Neural crest cell (in vitro differentiated cells): ENCODE measurements at regions not wholly inside any gene's neighbourhood (a gene's known extent, or its start where the extent isn't known, plus 50 kb on each side); places are given as distances from the start of the nearest gene placed in this dataset.

Experiments used
- DNase-seq: peaks from one replicate; pipeline ENCODE4 v3.0.0; 2021; ENCODE audit warnings: low read depth, mixed read lengths, low spot score
- H3K27ac Mint-ChIP-seq: one replicate; pipeline ENCODE4 v1.8.0; 2021; ENCODE audit warnings: mild to moderate bottlenecking, mixed read lengths; ENCODE audit not compliant: unreplicated experiment
- H3K27me3 Mint-ChIP-seq: 2 replicates; pipeline ENCODE4 v1.8.0; 2021; ENCODE audit warnings: low read depth, mild to moderate bottlenecking, mixed read lengths
- H3K36me3 Mint-ChIP-seq: 2 replicates; pipeline ENCODE4 v1.8.0; 2021; ENCODE audit warnings: low read depth, mild to moderate bottlenecking, mixed read lengths
- H3K4me1 Mint-ChIP-seq: 2 replicates; pipeline ENCODE4 v1.8.0; 2021; ENCODE audit warnings: mixed read lengths
- H3K4me3 Mint-ChIP-seq: one replicate; pipeline ENCODE4 v1.8.0; 2021; ENCODE audit warnings: mild to moderate bottlenecking, mixed read lengths
- H3K9me3 Mint-ChIP-seq: 2 replicates; pipeline ENCODE4 v1.8.0; 2021; ENCODE audit warnings: mixed read lengths
- TF ChIP-seq, protein P1 (sequence below): fragments of 200-600 bp; sonication (generic); conservative IDR thresholded peaks from 2 replicates; pipeline ENCODE4 v1.5.0; 2021; ENCODE audit warnings: antibody characterized with exemption, mild to moderate bottlenecking

DNA sequence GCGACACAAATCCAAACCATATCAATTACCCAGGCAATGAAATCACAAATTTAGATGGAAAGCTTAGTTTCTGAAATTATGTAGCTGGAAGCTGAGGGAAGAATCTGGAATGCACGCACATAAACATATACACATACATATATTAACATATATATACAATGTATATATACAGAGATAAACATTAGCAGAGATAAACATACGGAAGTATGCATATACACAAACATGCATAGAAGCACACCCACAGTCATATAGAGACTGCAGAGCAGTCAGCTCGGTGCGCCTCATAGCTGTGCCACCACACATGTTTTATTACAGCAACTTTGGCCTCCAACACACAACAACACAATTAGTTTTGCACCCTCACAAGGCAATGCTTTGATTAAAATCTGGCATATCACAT, 288.1 kb downstream of the TEX29 start:
- Mint-ChIP-seq H3K9me3 (no peaks in the 10 kb centered on the region), H3K36me3 (no peaks in the 10 kb centered on the region), H3K4me1 (no peaks in the 10 kb centered on the region), H3K27me3 (no peaks in the 10 kb centered on the region), H3K4me3 (no peak overlapping the region), H3K27ac (no peak overlapping the region)
- TF ChIP-seq, protein P1, sequence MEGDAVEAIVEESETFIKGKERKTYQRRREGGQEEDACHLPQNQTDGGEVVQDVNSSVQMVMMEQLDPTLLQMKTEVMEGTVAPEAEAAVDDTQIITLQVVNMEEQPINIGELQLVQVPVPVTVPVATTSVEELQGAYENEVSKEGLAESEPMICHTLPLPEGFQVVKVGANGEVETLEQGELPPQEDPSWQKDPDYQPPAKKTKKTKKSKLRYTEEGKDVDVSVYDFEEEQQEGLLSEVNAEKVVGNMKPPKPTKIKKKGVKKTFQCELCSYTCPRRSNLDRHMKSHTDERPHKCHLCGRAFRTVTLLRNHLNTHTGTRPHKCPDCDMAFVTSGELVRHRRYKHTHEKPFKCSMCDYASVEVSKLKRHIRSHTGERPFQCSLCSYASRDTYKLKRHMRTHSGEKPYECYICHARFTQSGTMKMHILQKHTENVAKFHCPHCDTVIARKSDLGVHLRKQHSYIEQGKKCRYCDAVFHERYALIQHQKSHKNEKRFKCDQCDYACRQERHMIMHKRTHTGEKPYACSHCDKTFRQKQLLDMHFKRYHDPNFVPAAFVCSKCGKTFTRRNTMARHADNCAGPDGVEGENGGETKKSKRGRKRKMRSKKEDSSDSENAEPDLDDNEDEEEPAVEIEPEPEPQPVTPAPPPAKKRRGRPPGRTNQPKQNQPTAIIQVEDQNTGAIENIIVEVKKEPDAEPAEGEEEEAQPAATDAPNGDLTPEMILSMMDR: no peak
- no peak for DNase-seq

DNA sequence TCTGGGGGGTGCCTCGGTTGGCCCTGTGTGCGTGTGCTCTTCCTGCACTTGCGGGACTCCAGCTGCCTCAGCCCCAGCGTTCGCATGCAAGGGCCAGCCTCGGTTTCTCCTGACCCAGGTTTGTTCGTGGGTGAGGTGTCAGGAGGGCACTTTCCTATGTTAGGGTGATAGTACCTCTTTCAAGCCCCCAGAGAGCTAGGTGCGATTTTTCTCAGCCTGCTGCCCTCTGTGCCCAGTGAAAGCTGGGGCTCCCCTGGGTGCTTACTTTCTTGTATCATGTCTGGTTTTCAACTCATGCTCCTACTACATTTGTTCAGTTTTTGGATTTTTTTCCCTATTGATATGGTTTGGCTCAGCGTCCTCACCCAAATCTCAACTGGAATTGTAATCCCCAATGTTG, 289.2 kb downstream of the TEX29 start:
- H3K36me3 Mint-ChIP-seq: no peaks in the 10 kb centered on the region

DNA sequence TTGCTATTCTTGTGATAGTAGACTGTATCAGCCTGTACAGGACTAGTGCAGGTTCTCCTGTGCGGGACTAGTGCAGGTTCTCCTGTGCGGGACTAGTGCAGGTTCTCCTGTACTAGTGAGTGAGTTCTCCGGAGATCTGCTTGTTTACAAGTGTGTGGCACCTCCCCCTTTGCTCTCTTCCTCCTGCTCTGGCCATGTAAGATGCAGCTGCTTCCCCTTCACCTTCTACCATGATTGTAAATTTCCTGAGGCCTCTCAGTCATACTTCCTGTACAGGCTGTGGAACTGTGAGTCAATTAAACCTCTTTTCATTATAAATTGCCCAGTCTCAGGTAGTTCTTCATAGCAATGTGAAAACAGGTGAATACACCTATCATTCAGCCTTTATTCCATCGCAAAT, 289.6 kb downstream of the TEX29 start:
- no peaks in the 10 kb centered on the region for H3K4me1 Mint-ChIP-seq
- no peak for DNase-seq

More for the DNA sequence above, 289.2 kb downstream of the TEX29 start:
- Mint-ChIP-seq H3K4me3 (no peak overlapping the region), H3K27me3 (no peaks in the 10 kb centered on the region), H3K9me3 (no peaks in the 10 kb centered on the region), H3K27ac (no peak overlapping the region), H3K4me1 (no peaks in the 10 kb centered on the region)
- TF ChIP-seq, protein P1: no peak
- DNase-seq: no peak

DNA sequence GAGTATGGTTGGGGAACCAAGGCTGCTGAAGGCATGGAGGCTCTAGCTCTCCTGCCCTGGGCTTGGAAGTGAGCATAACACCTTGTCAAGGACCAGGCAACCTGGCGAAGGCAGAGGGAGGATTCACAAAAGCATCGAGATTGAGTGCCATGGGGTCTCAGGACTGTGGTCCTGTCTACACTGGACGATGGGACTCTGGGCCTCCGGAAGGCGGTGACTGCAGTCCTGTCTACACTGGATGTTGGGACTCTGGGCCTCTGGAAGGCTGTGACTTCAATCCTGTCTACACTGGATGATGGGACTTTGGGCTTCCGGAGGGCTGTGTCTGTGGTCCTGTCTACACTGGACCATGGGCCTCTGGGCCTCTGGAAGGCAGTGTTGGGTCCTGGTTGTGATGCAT, 290.4 kb downstream of the TEX29 start:
- Mint-ChIP-seq H3K9me3 (no peaks in the 10 kb centered on the region), H3K4me3 (no peak overlapping the region), H3K27me3 (no peaks in the 10 kb centered on the region), H3K4me1 (no peaks in the 10 kb centered on the region), H3K27ac (no peak overlapping the region), H3K36me3 (no peaks in the 10 kb centered on the region)
- DNase-seq: no peak
- TF ChIP-seq, protein P1: no peak

More for the DNA sequence above, 289.6 kb downstream of the TEX29 start:
- Mint-ChIP-seq H3K36me3 (no peaks in the 10 kb centered on the region), H3K27me3 (no peaks in the 10 kb centered on the region), H3K9me3 (no peaks in the 10 kb centered on the region), H3K27ac (no peak overlapping the region), H3K4me3 (no peak overlapping the region)
- TF ChIP-seq, protein P1: no peak

DNA sequence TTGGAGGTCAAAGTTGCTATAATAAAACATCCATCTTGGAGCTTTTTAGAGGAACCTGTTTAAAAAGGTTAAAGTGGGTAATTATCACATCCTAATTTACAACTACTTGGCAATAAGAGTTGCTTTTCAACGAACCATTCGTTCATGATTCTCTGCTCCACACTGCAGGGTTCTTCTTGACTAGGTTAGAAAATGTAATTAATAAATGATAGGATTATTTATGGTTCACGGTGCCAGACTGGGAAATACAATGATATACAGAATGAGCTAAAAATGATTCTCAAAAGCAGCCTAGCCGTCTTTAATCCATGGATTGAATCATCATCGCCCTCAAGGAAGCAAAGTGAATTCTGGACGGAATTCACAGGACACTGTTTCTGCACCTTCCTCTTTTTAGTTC, 291.2 kb downstream of the TEX29 start:
- H3K27ac Mint-ChIP-seq: no peak overlapping the region
- no peaks in the 10 kb centered on the region for H3K36me3 Mint-ChIP-seq
- H3K9me3 Mint-ChIP-seq: no peaks in the 10 kb centered on the region
- no peak overlapping the region for H3K4me3 Mint-ChIP-seq
- no peaks in the 10 kb centered on the region for H3K4me1 Mint-ChIP-seq
- no peak for DNase-seq
- TF ChIP-seq, protein P1: no peak
- H3K27me3 Mint-ChIP-seq: no peaks in the 10 kb centered on the region

DNA sequence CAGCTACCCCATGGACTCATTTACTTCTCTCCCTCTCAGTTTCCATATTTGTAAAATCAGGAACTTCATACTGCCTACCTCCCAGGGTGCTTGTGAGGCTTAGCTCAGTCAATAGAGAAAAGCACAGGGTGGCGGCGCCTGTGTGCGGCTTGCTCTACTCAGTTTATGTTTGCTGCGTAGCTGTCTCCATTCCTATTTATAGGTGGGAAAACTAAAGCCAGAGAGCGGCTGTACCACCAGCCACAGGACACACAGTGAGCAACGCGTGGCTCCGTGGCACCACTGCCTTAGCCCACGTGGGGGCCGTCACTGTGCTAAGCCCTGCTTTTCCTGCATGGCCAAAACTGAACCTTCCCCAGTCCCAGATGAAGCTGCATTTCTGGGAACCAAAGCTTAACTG, 292.4 kb downstream of the TEX29 start:
- H3K27me3 Mint-ChIP-seq: no peaks in the 10 kb centered on the region
- H3K27ac Mint-ChIP-seq: no peak overlapping the region
- no peak for DNase-seq
- H3K36me3 Mint-ChIP-seq: no peaks in the 10 kb centered on the region
- no peaks in the 10 kb centered on the region for H3K9me3 Mint-ChIP-seq
- no peak overlapping the region for H3K4me3 Mint-ChIP-seq
- TF ChIP-seq, protein P1: no peak
- no peaks in the 10 kb centered on the region for H3K4me1 Mint-ChIP-seq
